ENCODE measurements at regions not wholly inside any gene's neighbourhood (a gene's known extent, or its start where the extent isn't known, plus 50 kb on each side); places are given as distances from the start of the nearest gene placed in this dataset.

DNA sequence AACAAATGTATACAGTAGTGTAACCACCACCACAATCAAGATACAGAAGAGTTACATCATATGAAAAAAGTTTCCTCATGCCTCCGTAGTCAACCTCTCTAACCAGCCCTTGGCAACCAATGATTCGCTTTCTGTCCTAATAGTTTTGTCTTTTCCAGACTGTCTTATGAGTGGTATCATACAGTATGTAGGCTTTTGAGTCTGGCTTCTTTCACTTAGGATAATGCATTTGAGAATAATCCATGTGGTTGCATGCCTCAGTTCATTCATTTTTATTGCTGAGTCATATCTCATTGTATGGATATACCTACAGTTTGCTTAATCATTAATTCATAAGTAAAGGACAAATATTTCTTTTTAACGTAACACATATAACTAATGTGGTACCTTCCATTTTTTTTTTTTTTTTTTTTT is 86.4 kb upstream of the RIPOR2 start:
- WGBS, 2 experiments (ENCODE audit: extremely low coverage in 1 of 2, insufficient coverage in 1 of 2, insufficient read length in 1 of 2, insufficient replicate concordance in 2 of 2, low coverage in 1 of 2, low lambda C conversion rate in 2 of 2, missing lambda C conversion rate in 1 of 2), result 92% methylated on average over 3 of the region's 3 CpGs; no CpG with 5 or more reads in 1 of the 2 experiments
- H3K4ac ChIP-seq (replicated peaks; ENCODE audit: insufficient read length, low read depth, low read length), result no peak overlapping the region
- H4K8ac ChIP-seq (ENCODE audit: extremely low read depth, insufficient read depth, low read length), result no peak overlapping the region
- H3K9ac ChIP-seq (replicated peaks in 1 of 4; ENCODE audit: extremely low read depth in 1 of 4, low read depth in 3 of 4, low read length in 3 of 4), result no peak overlapping the region
- no peaks in the 10 kb centered on the region for H3K23me2 ChIP-seq (ENCODE audit: low read depth, low read length)
- no peak overlapping the region for H2BK120ac ChIP-seq (replicated peaks; ENCODE audit: low read depth, low read length)
- H2BK12ac ChIP-seq (ENCODE audit: low read depth, low read length), result no peak overlapping the region
- CTCF ChIA-PET (ENCODE audit: partially characterized antibody), result interaction anchor here (0.6 kb wide), 1 partner anchor 81 kb away, joined by 4 read pairs; no protein-coding TSS in a partner anchor
- H4K20me1 ChIP-seq (replicated peaks in 1 of 2; ENCODE audit: control insufficient read depth in 1 of 2, insufficient read depth in 2 of 2, low read length in 2 of 2), result no peaks in the 10 kb centered on the region
- POLR2A ChIA-PET (ENCODE audit: partially characterized antibody), result no interaction called here
- H3K79me1 ChIP-seq (ENCODE audit: low read depth, low read length), result no peaks in the 10 kb centered on the region
- H3K56ac ChIP-seq (replicated peaks; ENCODE audit: insufficient read length, low read depth, low read length), result no peak overlapping the region
- H2AFZ ChIP-seq (ENCODE audit: low read length), result no peak overlapping the region
- no peak overlapping the region for H2BK15ac ChIP-seq (ENCODE audit: low read length)
- TF ChIP-seq CTBP2 (IDR thresholded peaks at IDR 0.05; ENCODE audit: borderline replicate concordance, insufficient read depth, insufficient read length, low read length) (no peak), MAFK (IDR thresholded peaks at IDR 0.05; ENCODE audit: low read depth, low read length) (0 out of 2 replicates have a peak, but pooled peaks have one; percentile 23), BACH1 (IDR thresholded peaks at IDR 0.05; ENCODE audit: low read length) (peak; percentile 54; the same call in 1 of the 2 replicates), KDM1A (IDR thresholded peaks at IDR 0.05; ENCODE audit: borderline replicate concordance, low read length) (no peak), YY1 (IDR thresholded peaks at IDR 0.05; ENCODE audit: low read depth, low read length) (no peak), NRF1 (IDR thresholded peaks at IDR 0.05; ENCODE audit: low read depth, low read length) (no peak)
- no peak overlapping the region for H3K14ac ChIP-seq (ENCODE audit: insufficient read length)
- no peak overlapping the region for H3K18ac ChIP-seq (ENCODE audit: extremely low read depth, low read length)
- no peak overlapping the region for H3K27ac ChIP-seq (ENCODE audit: low read depth, low read length)
- no peak overlapping the region for H4K91ac ChIP-seq (replicated peaks; ENCODE audit: insufficient read length, low read length)
- H3K23ac ChIP-seq (ENCODE audit: insufficient read length), result no peak overlapping the region
- H3K9me3 ChIP-seq (ENCODE audit: insufficient read depth in 2 of 2, low read depth in 1 of 2, low read length in 1 of 2), result no peaks in the 10 kb centered on the region
- no peak for DNase-seq (ENCODE audit: low read depth in 1 of 2, low spot score in 2 of 2)
- H2BK20ac ChIP-seq (ENCODE audit: low read length), result no peak overlapping the region
- H2AK5ac ChIP-seq (ENCODE audit: low read depth, low read length), result no peak overlapping the region
- H2BK5ac ChIP-seq (ENCODE audit: low read depth, low read length), result no peak overlapping the region
- H3K27me3 ChIP-seq (replicated peaks in 1 of 4; ENCODE audit: control insufficient read depth in 3 of 4, extremely low read depth in 1 of 4, insufficient read depth in 3 of 4, low read length in 3 of 4), result no peaks in the 10 kb centered on the region
- peaks cover 0 to 9% (median 3%) of the 10 kb centered on the region in 4 experiments; a peak in 5 of 7 replicates for H3K4me1 ChIP-seq (replicated peaks in 1 of 4; ENCODE audit: control insufficient read depth in 3 of 4, insufficient read depth in 4 of 4, low read length in 3 of 4)
- FAIRE-seq, result no peak
- H3K4me3 ChIP-seq (ENCODE audit: extremely low read depth in 1 of 4, insufficient read depth in 2 of 4, low read depth in 3 of 4, low read length in 4 of 4), result no peak overlapping the region
- H3K4me2 ChIP-seq (ENCODE audit: insufficient read depth in 1 of 2, low read depth in 2 of 2, low read length in 2 of 2), result no peak overlapping the region
- H3K79me2 ChIP-seq (ENCODE audit: control insufficient read depth in 1 of 2, insufficient read depth in 2 of 2, low read length in 2 of 2), result no peaks in the 10 kb centered on the region
- H3K36me3 ChIP-seq (ENCODE audit: control insufficient read depth in 2 of 4, insufficient read depth in 4 of 4, low read length in 3 of 4), result no peaks in the 10 kb centered on the region
- H4K5ac ChIP-seq (ENCODE audit: insufficient read length, low read depth, low read length), result no peak overlapping the region

All from H1 (cell line).